Activated naive CD4-positive, alpha-beta T cell treated with anti-CD3 and anti-CD28 coated beads, Interleukin-2, amount 50 U/mL, for 72 hours (primary cell): ENCODE measurements at regions not wholly inside any gene's neighbourhood (a gene's known extent, or its start where the extent isn't known, plus 50 kb on each side); places are given as distances from the start of the nearest gene placed in this dataset.

ENCODE experiments used
- ATAC-seq, 2 donors: fragments of 150-1000 bp; cut with Tn5 transposase; 2 replicates each; pipeline ENCODE4 v1.10.0; 2021; ENCODE audit warnings: mild to moderate bottlenecking in 2 of 2, moderate library complexity in 2 of 2
- DNase-seq, 2 donors: peaks; one replicate each; pipeline ENCODE4 v3.0.0; 2021 to 2022; ENCODE audit warnings: low spot score in 2 of 2
- H3K27ac Mint-ChIP-seq, 2 donors: one replicate each; pipeline ENCODE4 v1.8.0; 2022; ENCODE audit warnings: mild to moderate bottlenecking in 2 of 2, mixed read lengths in 2 of 2
- H3K36me3 Mint-ChIP-seq, 2 donors: one replicate each; pipeline ENCODE4 v1.8.0; 2022; ENCODE audit warnings: mixed read lengths in 2 of 2
- H3K9me3 Mint-ChIP-seq, 2 donors: one replicate each; pipeline ENCODE4 v1.8.0; 2022; ENCODE audit warnings: mixed read lengths in 2 of 2

- H3K36me3 Mint-ChIP-seq = no peaks in the 10 kb centered on the region
- DNase-seq = no peak
- no peaks in the 10 kb centered on the region for H3K9me3 Mint-ChIP-seq
- no peak overlapping the region for H3K27ac Mint-ChIP-seq
- no peak for ATAC-seq
Measured at GRCh38 chr2:146262606-146263005, 1582.2 kb upstream of the ACVR2A start.

GRCh38 chr2:146260551-146260950 lies 1584.3 kb upstream of the ACVR2A start:
- DNase-seq (no peak), ATAC-seq (no peak)
- no peaks in the 10 kb centered on the region for H3K9me3 Mint-ChIP-seq
- no peaks in the 10 kb centered on the region for H3K36me3 Mint-ChIP-seq
- H3K27ac Mint-ChIP-seq = no peak overlapping the region

GRCh38 chr2:146259816-146260215 lies 1585.0 kb upstream of the ACVR2A start:
- Mint-ChIP-seq H3K36me3 (no peaks in the 10 kb centered on the region), H3K9me3 (no peaks in the 10 kb centered on the region), H3K27ac (no peak overlapping the region)
- no peak for ATAC-seq
- DNase-seq = no peak

GRCh38 chr2:146258071-146258470 lies 1586.8 kb upstream of the ACVR2A start:
- H3K9me3 Mint-ChIP-seq = no peaks in the 10 kb centered on the region
- no peak for DNase-seq
- no peak overlapping the region for H3K27ac Mint-ChIP-seq
- H3K36me3 Mint-ChIP-seq = no peaks in the 10 kb centered on the region
- no peak for ATAC-seq

- H3K9me3 Mint-ChIP-seq = no peaks in the 10 kb centered on the region
- ATAC-seq (no peak), DNase-seq (no peak)
- no peaks in the 10 kb centered on the region for H3K36me3 Mint-ChIP-seq
- H3K27ac Mint-ChIP-seq = no peak overlapping the region
Measured at GRCh38 chr2:146252119-146252518, 1592.7 kb upstream of the ACVR2A start.

GRCh38 chr2:146251328-146251727 lies 1593.5 kb upstream of the ACVR2A start:
- no peak for DNase-seq
- Mint-ChIP-seq H3K9me3 (peaks cover 4% of the 10 kb centered on the region in 2 donors), H3K36me3 (no peaks in the 10 kb centered on the region)

GRCh38 chr2:146246736-146247523 lies 1597.9 kb upstream of the ACVR2A start:
- Mint-ChIP-seq H3K36me3 (no peaks in the 10 kb centered on the region), H3K9me3 (peaks cover 4 to 10% of the 10 kb centered on the region in 2 donors), H3K27ac (no peak overlapping the region)
- ATAC-seq (no peak), DNase-seq (no peak)

More at GRCh38 chr2:146251328-146251727, 1593.5 kb upstream of the ACVR2A start:
- ATAC-seq = no peak
- H3K27ac Mint-ChIP-seq = no peak overlapping the region

GRCh38 chr2:146246002-146246735 lies 1598.7 kb upstream of the ACVR2A start:
- H3K27ac Mint-ChIP-seq = no peak overlapping the region
- H3K36me3 Mint-ChIP-seq = no peaks in the 10 kb centered on the region
- H3K9me3 Mint-ChIP-seq = peaks cover 4 to 10% of the 10 kb centered on the region in 2 donors
- ATAC-seq (no peak), DNase-seq (no peak)

GRCh38 chr2:146244830-146245229 lies 1600.0 kb upstream of the ACVR2A start:
- Mint-ChIP-seq H3K9me3 (peaks cover 4 to 10% of the 10 kb centered on the region in 2 donors), H3K27ac (no peak overlapping the region), H3K36me3 (no peaks in the 10 kb centered on the region)
- ATAC-seq (no peak), DNase-seq (no peak)

- Mint-ChIP-seq H3K36me3 (no peaks in the 10 kb centered on the region), H3K27ac (no peak overlapping the region)
Measured at GRCh38 chr2:146244131-146244530, 1600.7 kb upstream of the ACVR2A start.

GRCh38 chr2:146241023-146241422 lies 1603.8 kb upstream of the ACVR2A start:
- DNase-seq = no peak
- no peak for ATAC-seq
- Mint-ChIP-seq H3K27ac (no peak overlapping the region), H3K36me3 (no peaks in the 10 kb centered on the region), H3K9me3 (peaks cover 13 to 14% of the 10 kb centered on the region in 2 donors)

More at GRCh38 chr2:146244131-146244530, 1600.7 kb upstream of the ACVR2A start:
- no peak for DNase-seq
- peaks cover 11 to 17% of the 10 kb centered on the region in 2 donors for H3K9me3 Mint-ChIP-seq
- no peak for ATAC-seq

GRCh38 chr2:146240391-146240790 lies 1604.4 kb upstream of the ACVR2A start:
- DNase-seq (no peak), ATAC-seq (no peak)
- Mint-ChIP-seq H3K9me3 (peaks cover 13 to 14% of the 10 kb centered on the region in 2 donors), H3K36me3 (no peaks in the 10 kb centered on the region), H3K27ac (no peak overlapping the region)

- ATAC-seq = no peak
- Mint-ChIP-seq H3K9me3 (peaks cover 13 to 14% of the 10 kb centered on the region in 2 donors), H3K36me3 (no peaks in the 10 kb centered on the region), H3K27ac (no peak overlapping the region)
- DNase-seq = no peak
Measured at GRCh38 chr2:146239392-146240135, 1605.3 kb upstream of the ACVR2A start.

- Mint-ChIP-seq H3K36me3 (no peaks in the 10 kb centered on the region), H3K9me3 (peaks cover 13 to 14% of the 10 kb centered on the region in 2 donors), H3K27ac (no peak overlapping the region)
- ATAC-seq = no peak
- DNase-seq = no peak
Measured at GRCh38 chr2:146238254-146238966, 1606.4 kb upstream of the ACVR2A start.

GRCh38 chr2:146235158-146235557 lies 1609.7 kb upstream of the ACVR2A start:
- Mint-ChIP-seq H3K36me3 (no peaks in the 10 kb centered on the region), H3K9me3 (peaks cover 9 to 17% of the 10 kb centered on the region in 2 donors), H3K27ac (no peak overlapping the region)
- ATAC-seq (no peak), DNase-seq (no peak)

GRCh38 chr2:146229508-146230155 lies 1615.2 kb upstream of the ACVR2A start:
- ATAC-seq (no peak), DNase-seq (no peak)
- H3K36me3 Mint-ChIP-seq = no peaks in the 10 kb centered on the region
- H3K9me3 Mint-ChIP-seq = peaks cover 17 to 19% of the 10 kb centered on the region in 2 donors
- no peak overlapping the region for H3K27ac Mint-ChIP-seq
